ENCODE measurements at regions not wholly inside any gene's neighbourhood (a gene's known extent, or its start where the extent isn't known, plus 50 kb on each side); places are given as distances from the start of the nearest gene placed in this dataset.

DNA sequence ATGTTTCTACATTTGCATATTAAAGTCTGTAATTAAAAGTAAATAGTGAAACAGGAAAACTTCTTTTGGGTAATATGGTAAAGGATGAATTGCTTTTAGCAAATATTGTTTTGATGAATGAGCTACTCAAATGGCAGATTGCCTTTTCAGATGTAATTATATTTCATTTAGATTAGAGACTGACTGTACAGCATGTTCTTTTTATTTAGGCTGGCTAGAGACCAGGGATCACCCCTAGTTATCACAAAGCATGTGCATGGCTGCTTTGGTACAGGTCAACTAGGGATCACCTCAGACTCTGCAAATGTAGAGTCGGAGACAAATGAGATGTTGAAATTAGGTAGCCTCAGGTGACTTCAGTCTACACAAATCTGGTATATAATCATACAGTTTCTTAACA, 214.9 kb upstream of the SEMA6A start:
- no peak overlapping the region for H3K27ac ChIP-seq
- no peak overlapping the region for H3K4me3 ChIP-seq
- no peak for DNase-seq (ENCODE audit: low spot score)

GRCh38 chr5:116788851-116789403, 214.3 kb upstream of the SEMA6A start:
- H3K4me3 ChIP-seq: no peak overlapping the region
- no peaks in the 10 kb centered on the region for H3K4me1 ChIP-seq (ENCODE audit: control insufficient read depth in 1 of 2, low read depth in 2 of 2)
- no peaks in the 10 kb centered on the region for H3K36me3 ChIP-seq
- no peak overlapping the region for H3K27ac ChIP-seq
- no peaks in the 10 kb centered on the region for H3K9me3 ChIP-seq
- no peaks in the 10 kb centered on the region for H3K27me3 ChIP-seq (replicated peaks; ENCODE audit: insufficient read depth)
- DNase-seq (ENCODE audit: low spot score): no peak
- TF ChIP-seq, protein P1, sequence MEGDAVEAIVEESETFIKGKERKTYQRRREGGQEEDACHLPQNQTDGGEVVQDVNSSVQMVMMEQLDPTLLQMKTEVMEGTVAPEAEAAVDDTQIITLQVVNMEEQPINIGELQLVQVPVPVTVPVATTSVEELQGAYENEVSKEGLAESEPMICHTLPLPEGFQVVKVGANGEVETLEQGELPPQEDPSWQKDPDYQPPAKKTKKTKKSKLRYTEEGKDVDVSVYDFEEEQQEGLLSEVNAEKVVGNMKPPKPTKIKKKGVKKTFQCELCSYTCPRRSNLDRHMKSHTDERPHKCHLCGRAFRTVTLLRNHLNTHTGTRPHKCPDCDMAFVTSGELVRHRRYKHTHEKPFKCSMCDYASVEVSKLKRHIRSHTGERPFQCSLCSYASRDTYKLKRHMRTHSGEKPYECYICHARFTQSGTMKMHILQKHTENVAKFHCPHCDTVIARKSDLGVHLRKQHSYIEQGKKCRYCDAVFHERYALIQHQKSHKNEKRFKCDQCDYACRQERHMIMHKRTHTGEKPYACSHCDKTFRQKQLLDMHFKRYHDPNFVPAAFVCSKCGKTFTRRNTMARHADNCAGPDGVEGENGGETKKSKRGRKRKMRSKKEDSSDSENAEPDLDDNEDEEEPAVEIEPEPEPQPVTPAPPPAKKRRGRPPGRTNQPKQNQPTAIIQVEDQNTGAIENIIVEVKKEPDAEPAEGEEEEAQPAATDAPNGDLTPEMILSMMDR (IDR thresholded peaks at IDR 0.05): no peak
- no peak for ATAC-seq (ENCODE audit: insufficient number of reproducible peaks, low FRiP score, low read depth)

More for the DNA sequence above, 214.9 kb upstream of the SEMA6A start:
- no peak for ATAC-seq (ENCODE audit: insufficient number of reproducible peaks, low FRiP score, low read depth)
- H3K9me3 ChIP-seq: no peaks in the 10 kb centered on the region
- no peaks in the 10 kb centered on the region for H3K4me1 ChIP-seq (ENCODE audit: control insufficient read depth in 1 of 2, low read depth in 2 of 2)
- H3K27me3 ChIP-seq (replicated peaks; ENCODE audit: insufficient read depth): no peaks in the 10 kb centered on the region
- TF ChIP-seq, protein P1 (IDR thresholded peaks at IDR 0.05): no peak
- no peaks in the 10 kb centered on the region for H3K36me3 ChIP-seq

- TF ChIP-seq, protein P1 (IDR thresholded peaks at IDR 0.05): no peak
- Histone ChIP-seq H3K9me3 (no peaks in the 10 kb centered on the region), H3K27ac (no peak overlapping the region), H3K27me3 (replicated peaks; ENCODE audit: insufficient read depth) (no peaks in the 10 kb centered on the region), H3K4me1 (ENCODE audit: control insufficient read depth in 1 of 2, low read depth in 2 of 2) (no peaks in the 10 kb centered on the region), H3K36me3 (no peaks in the 10 kb centered on the region), H3K4me3 (no peak overlapping the region)
- no peak for ATAC-seq (ENCODE audit: insufficient number of reproducible peaks, low FRiP score, low read depth)
- no peak for DNase-seq (ENCODE audit: low spot score)
Measured at GRCh38 chr5:116787570-116787969, 212.9 kb upstream of the SEMA6A start.

DNA sequence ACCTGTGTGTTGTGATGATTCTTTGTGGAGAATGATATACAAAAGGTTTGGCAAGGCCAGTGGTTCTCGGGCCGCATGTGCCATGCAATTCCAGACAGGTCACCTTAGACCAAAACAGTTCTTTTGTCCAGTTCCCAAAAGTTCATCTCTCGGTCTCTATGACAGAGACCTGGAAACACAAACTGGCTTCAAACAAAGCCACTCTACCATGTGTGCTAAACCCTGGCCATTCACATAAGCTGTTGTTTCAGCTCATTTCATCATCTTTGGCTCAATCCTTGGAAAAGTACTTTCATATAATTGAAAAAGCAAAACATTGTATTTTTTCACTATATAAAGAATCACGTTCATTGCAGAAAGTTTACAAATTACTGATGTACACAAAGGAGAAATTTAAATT, 210.5 kb upstream of the SEMA6A start:
- H3K4me1 ChIP-seq (ENCODE audit: control insufficient read depth in 1 of 2, low read depth in 2 of 2): no peaks in the 10 kb centered on the region
- no peaks in the 10 kb centered on the region for H3K9me3 ChIP-seq
- H3K27ac ChIP-seq: no peak overlapping the region
- no peak for ATAC-seq (ENCODE audit: insufficient number of reproducible peaks, low FRiP score, low read depth)
- H3K4me3 ChIP-seq: no peak overlapping the region
- TF ChIP-seq, protein P1 (IDR thresholded peaks at IDR 0.05): no peak
- H3K36me3 ChIP-seq: no peaks in the 10 kb centered on the region
- no peak for DNase-seq (ENCODE audit: low spot score)
- no peaks in the 10 kb centered on the region for H3K27me3 ChIP-seq (replicated peaks; ENCODE audit: insufficient read depth)

DNA sequence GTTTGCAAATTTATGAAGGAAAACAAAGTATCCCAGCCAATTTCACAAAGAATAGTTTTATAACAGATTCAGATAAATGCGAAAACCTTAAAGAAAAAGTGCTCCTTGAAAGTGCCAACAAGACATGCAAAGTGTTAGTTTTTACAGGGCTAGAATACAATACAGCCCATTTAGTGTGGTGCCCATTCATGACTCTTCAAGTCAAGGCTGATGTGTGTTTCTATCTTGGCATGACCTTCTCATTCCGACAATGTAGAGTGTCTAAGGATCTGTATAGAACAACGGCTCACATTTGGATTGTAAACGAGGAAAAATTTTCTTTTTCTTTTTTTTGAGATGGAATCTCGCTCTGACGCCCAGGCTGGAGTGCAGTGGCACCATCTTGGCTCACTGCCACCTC, 205.2 kb upstream of the SEMA6A start:
- Histone ChIP-seq H3K9me3 (no peaks in the 10 kb centered on the region), H3K4me3 (no peak overlapping the region), H3K4me1 (ENCODE audit: control insufficient read depth in 1 of 2, low read depth in 2 of 2) (no peaks in the 10 kb centered on the region), H3K36me3 (no peaks in the 10 kb centered on the region), H3K27me3 (replicated peaks; ENCODE audit: insufficient read depth) (no peaks in the 10 kb centered on the region), H3K27ac (no peak overlapping the region)
- DNase-seq (ENCODE audit: low spot score) (no peak), ATAC-seq (ENCODE audit: insufficient number of reproducible peaks, low FRiP score, low read depth) (no peak)
- TF ChIP-seq, protein P1 (IDR thresholded peaks at IDR 0.05): no peak

Measured in thoracic aorta (tissue), 2 donors.